Activated CD8-positive, alpha-beta memory T cell treated with anti-CD3 and anti-CD28 coated beads for 48 hours (primary cell): ENCODE measurements at regions not wholly inside any gene's neighbourhood (a gene's known extent, or its start where the extent isn't known, plus 50 kb on each side); places are given as distances from the start of the nearest gene placed in this dataset.

ENCODE experiments used
- DNase-seq, 3 experiments: peaks; one replicate each; pipeline ENCODE4 v3.0.0-alpha.2; 2020; ENCODE audit warnings: low read depth in 2 of 3, low spot score in 2 of 3

DNA sequence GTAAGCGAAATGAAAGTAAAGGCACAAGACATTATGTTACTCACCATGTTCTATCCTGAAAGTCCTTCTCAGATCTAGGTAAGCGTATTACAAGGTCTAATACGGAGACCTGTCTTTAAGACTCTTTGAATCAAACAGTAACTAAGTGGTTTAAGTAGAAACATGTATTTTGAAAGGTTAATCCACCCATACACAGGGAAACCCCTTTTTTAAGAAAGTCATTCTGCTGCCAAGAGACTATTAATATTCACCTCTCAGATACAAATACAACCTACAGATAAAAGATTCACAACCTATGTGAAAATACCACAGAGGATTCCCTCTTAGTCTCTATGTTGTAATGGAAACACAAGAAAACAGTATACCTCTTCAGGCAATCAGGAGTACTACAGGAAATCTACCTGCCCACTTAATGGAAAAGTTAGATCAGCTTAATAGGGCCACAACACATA lies 63.2 kb upstream of the TNIP3 start:
- DNase-seq: no peak

DNA sequence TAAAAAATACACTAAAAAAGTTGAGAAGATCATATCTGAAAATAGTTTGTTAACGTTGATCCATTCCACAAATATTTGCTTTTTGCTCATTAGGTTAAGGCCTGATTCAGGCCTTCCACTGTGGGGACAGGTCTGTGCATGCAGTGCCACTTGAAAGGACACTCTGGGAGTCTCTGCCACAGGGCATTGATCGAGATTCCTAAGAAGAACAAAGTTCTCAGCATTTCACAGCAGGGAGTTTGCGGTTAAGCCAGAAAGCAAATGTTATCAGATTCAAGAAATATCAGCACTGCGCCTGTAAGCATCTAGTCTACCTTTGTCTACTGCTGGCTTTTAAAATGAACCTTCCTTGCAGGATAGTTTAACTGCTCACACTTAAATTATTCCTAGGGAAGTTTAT lies 62.2 kb upstream of the TNIP3 start:
- DNase-seq: no peak

- no peak for DNase-seq
These were observed 57.5 kb upstream of the TNIP3 start for GRCh38 chr4:121221608-121222007.

DNA sequence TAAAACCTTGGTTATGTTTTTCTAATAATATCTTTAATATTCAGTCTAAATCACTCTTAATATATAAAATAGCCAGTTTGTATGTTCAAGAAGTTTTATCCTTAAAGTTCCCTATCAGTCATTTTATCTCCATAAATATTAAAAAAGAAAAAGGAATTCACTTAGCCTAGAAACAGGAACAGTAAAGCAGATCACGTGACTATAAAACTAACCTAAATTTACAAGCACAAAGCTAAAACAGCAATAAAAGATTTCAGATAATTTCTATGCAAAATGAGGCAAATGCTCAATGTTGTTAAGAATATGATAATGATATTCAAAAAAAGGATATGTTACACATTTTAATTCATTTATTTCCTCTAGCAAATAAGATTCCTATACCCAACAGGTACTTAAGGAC lies 57.1 kb upstream of the TNIP3 start:
- no peak for DNase-seq

GRCh38 chr4:121220698-121221097 lies 56.6 kb upstream of the TNIP3 start:
- no peak for DNase-seq

- no peak for DNase-seq
These were observed 55.1 kb upstream of the TNIP3 start for GRCh38 chr4:121219227-121219626.

- DNase-seq: no peak
These were observed 53.2 kb upstream of the TNIP3 start for GRCh38 chr4:121217351-121217750.

DNA sequence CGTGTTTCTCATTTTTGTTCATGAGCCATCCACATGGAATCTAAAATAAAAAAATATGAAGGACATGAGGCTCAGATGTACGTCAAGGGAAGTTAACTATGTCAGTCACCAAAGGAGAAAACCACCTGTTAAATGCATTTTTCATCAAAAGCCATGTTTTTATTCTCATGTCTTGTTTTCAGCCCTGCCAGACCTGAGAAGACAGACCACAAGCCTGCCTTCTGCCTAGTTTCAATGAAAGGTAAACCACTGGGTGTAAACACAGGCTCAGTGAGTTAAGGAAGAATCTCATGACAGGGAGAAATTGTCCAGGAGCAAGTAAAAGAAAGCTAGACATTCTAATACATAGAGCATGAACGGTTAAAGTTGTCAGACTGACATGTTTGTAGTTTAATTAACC lies 52.3 kb upstream of the TNIP3 start:
- DNase-seq: no peak

- DNase-seq: no peak
These were observed 49.8 kb upstream of the TNIP3 start for GRCh38 chr4:121213940-121214339.
